Activated T-helper 1 cell treated with anti-CD3 and anti-CD28 coated beads, Interleukin-12 subunit alpha, Interleukin-12 subunit beta, Interleukin-2, Interleukin-4 antibody, amounts not matched to agents 30 ng/mL and 10 ng/mL and 1 ng/mL, durations not matched to agents 14 hours and 24 hours and 36 hours (primary cell): ENCODE measurements at regions not wholly inside any gene's neighbourhood (a gene's known extent, or its start where the extent isn't known, plus 50 kb on each side); places are given as distances from the start of the nearest gene placed in this dataset.

Source experiments
- DNase-seq: peaks from one replicate; pipeline ENCODE4 v3.0.0; 2021; ENCODE audit warnings: low spot score
- H3K27ac Mint-ChIP-seq: one replicate; pipeline ENCODE4 v1.8.0; 2021; ENCODE audit warnings: mild to moderate bottlenecking, mixed read lengths
- H3K27me3 Mint-ChIP-seq: one replicate; pipeline ENCODE4 v1.8.0; 2022; ENCODE audit warnings: mild to moderate bottlenecking, moderate library complexity, mixed read lengths; ENCODE audit not compliant: insufficient read depth
- H3K36me3 Mint-ChIP-seq: one replicate; pipeline ENCODE4 v1.8.0; 2021; ENCODE audit warnings: low read depth, mixed read lengths
- H3K4me1 Mint-ChIP-seq: one replicate; pipeline ENCODE4 v1.8.0; 2021; ENCODE audit warnings: low read depth, mixed read lengths
- H3K4me3 Mint-ChIP-seq: one replicate; pipeline ENCODE4 v1.8.0; 2021; ENCODE audit warnings: mild to moderate bottlenecking, moderate library complexity, mixed read lengths
- H3K9me3 Mint-ChIP-seq: one replicate; pipeline ENCODE4 v1.8.0; 2021; ENCODE audit warnings: mixed read lengths
- intact Hi-C: fragments of 100-400 bp; cut with micrococcal nuclease; formaldehyde crosslinking; loops from one replicate; pipeline ENCODE4 v1.15.1; 2024

- no peaks in the 10 kb centered on the region for H3K4me1 Mint-ChIP-seq
- no peaks in the 10 kb centered on the region for H3K9me3 Mint-ChIP-seq
- H3K36me3 Mint-ChIP-seq = no peaks in the 10 kb centered on the region
- no peak overlapping the region for H3K4me3 Mint-ChIP-seq
- H3K27ac Mint-ChIP-seq = no peak overlapping the region
- H3K27me3 Mint-ChIP-seq = no peaks in the 10 kb centered on the region
- no peak for DNase-seq
- intact Hi-C loops = no loop called here
These were observed 377.8 kb downstream of the SOX9 start for GRCh38 chr17:72498364-72499210.

GRCh38 chr17:72501404-72502370, 380.9 kb downstream of the SOX9 start:
- Mint-ChIP-seq H3K36me3 (no peaks in the 10 kb centered on the region), H3K27ac (no peak overlapping the region), H3K4me3 (no peak overlapping the region), H3K27me3 (no peaks in the 10 kb centered on the region), H3K9me3 (no peaks in the 10 kb centered on the region), H3K4me1 (no peaks in the 10 kb centered on the region)
- DNase-seq = no peak
- intact Hi-C loops = no loop called here

- H3K4me3 Mint-ChIP-seq = no peak overlapping the region
- no peaks in the 10 kb centered on the region for H3K9me3 Mint-ChIP-seq
- H3K27me3 Mint-ChIP-seq = no peaks in the 10 kb centered on the region
- intact Hi-C loops = no loop called here
- H3K4me1 Mint-ChIP-seq = no peaks in the 10 kb centered on the region
- no peak for DNase-seq
- H3K36me3 Mint-ChIP-seq = no peaks in the 10 kb centered on the region
- H3K27ac Mint-ChIP-seq = no peak overlapping the region
These were observed 381.8 kb downstream of the SOX9 start for GRCh38 chr17:72502371-72503341.

- DNase-seq = no peak
- Mint-ChIP-seq H3K36me3 (no peaks in the 10 kb centered on the region), H3K9me3 (no peaks in the 10 kb centered on the region), H3K4me1 (no peaks in the 10 kb centered on the region), H3K4me3 (no peak overlapping the region), H3K27me3 (no peaks in the 10 kb centered on the region), H3K27ac (no peak overlapping the region)
- intact Hi-C loops = no loop called here
These were observed 382.7 kb downstream of the SOX9 start for GRCh38 chr17:72503556-72503955.

- H3K9me3 Mint-ChIP-seq = no peaks in the 10 kb centered on the region
- intact Hi-C loops = no loop called here
- no peak overlapping the region for H3K4me3 Mint-ChIP-seq
- no peak for DNase-seq
- H3K36me3 Mint-ChIP-seq = no peaks in the 10 kb centered on the region
- no peaks in the 10 kb centered on the region for H3K27me3 Mint-ChIP-seq
- no peaks in the 10 kb centered on the region for H3K4me1 Mint-ChIP-seq
- H3K27ac Mint-ChIP-seq = no peak overlapping the region
These were observed 384.0 kb downstream of the SOX9 start for GRCh38 chr17:72504783-72505182.

GRCh38 chr17:72506773-72507172, 386.0 kb downstream of the SOX9 start:
- no peaks in the 10 kb centered on the region for H3K27me3 Mint-ChIP-seq
- no peaks in the 10 kb centered on the region for H3K36me3 Mint-ChIP-seq
- intact Hi-C loops = no loop called here
- no peak overlapping the region for H3K4me3 Mint-ChIP-seq
- DNase-seq = no peak
- H3K9me3 Mint-ChIP-seq = no peaks in the 10 kb centered on the region
- no peaks in the 10 kb centered on the region for H3K4me1 Mint-ChIP-seq
- H3K27ac Mint-ChIP-seq = no peak overlapping the region

- no peak for DNase-seq
- H3K4me1 Mint-ChIP-seq = no peaks in the 10 kb centered on the region
- H3K36me3 Mint-ChIP-seq = no peaks in the 10 kb centered on the region
- intact Hi-C loops = no loop called here
- no peaks in the 10 kb centered on the region for H3K9me3 Mint-ChIP-seq
- no peak overlapping the region for H3K4me3 Mint-ChIP-seq
- H3K27ac Mint-ChIP-seq = no peak overlapping the region
- no peaks in the 10 kb centered on the region for H3K27me3 Mint-ChIP-seq
These were observed 386.6 kb downstream of the SOX9 start for GRCh38 chr17:72507370-72507769.

GRCh38 chr17:72510351-72511016, 389.7 kb downstream of the SOX9 start:
- no peaks in the 10 kb centered on the region for H3K9me3 Mint-ChIP-seq
- no peaks in the 10 kb centered on the region for H3K4me1 Mint-ChIP-seq
- H3K27me3 Mint-ChIP-seq = no peaks in the 10 kb centered on the region
- no peak for DNase-seq
- intact Hi-C loops = no loop called here
- H3K4me3 Mint-ChIP-seq = no peak overlapping the region
- H3K36me3 Mint-ChIP-seq = no peaks in the 10 kb centered on the region
- no peak overlapping the region for H3K27ac Mint-ChIP-seq

GRCh38 chr17:72511242-72511641, 390.4 kb downstream of the SOX9 start:
- Mint-ChIP-seq H3K27ac (no peak overlapping the region), H3K4me1 (no peaks in the 10 kb centered on the region), H3K4me3 (no peak overlapping the region), H3K9me3 (no peaks in the 10 kb centered on the region), H3K27me3 (no peaks in the 10 kb centered on the region), H3K36me3 (no peaks in the 10 kb centered on the region)
- intact Hi-C loops = no loop called here
- DNase-seq = no peak

GRCh38 chr17:72511874-72512273, 391.1 kb downstream of the SOX9 start:
- Mint-ChIP-seq H3K4me3 (no peak overlapping the region), H3K36me3 (no peaks in the 10 kb centered on the region), H3K4me1 (no peaks in the 10 kb centered on the region), H3K27me3 (no peaks in the 10 kb centered on the region), H3K27ac (no peak overlapping the region), H3K9me3 (no peaks in the 10 kb centered on the region)
- DNase-seq = no peak
- intact Hi-C loops = no loop called here

- intact Hi-C loops = no loop called here
- Mint-ChIP-seq H3K4me3 (no peak overlapping the region), H3K36me3 (no peaks in the 10 kb centered on the region), H3K27me3 (no peaks in the 10 kb centered on the region), H3K9me3 (no peaks in the 10 kb centered on the region), H3K27ac (no peak overlapping the region), H3K4me1 (no peaks in the 10 kb centered on the region)
- no peak for DNase-seq
These were observed 392.1 kb downstream of the SOX9 start for GRCh38 chr17:72512649-72513556.
